MCF 10A (cell line): ENCODE measurements at regions not wholly inside any gene's neighbourhood (a gene's known extent, or its start where the extent isn't known, plus 50 kb on each side); places are given as distances from the start of the nearest gene placed in this dataset.

Experiments used
- BruUV-seq: library from RNA; stranded (reverse); fragments of 400-500 nt; replicated peaks from 2 replicates; lab custom pipeline; 2021; lab: Mats Ljungman, UMichigan
- CTCF ChIA-PET: fragments of 300-600 bp; sonication (Branson Sonifier 250); formaldehyde crosslinking; extraction: SDS; loops from one replicate; lab custom pipeline; 2021; ENCODE audit warnings: antibody characterized with exemption, inconsistent platforms; lab: Yijun Ruan, JAX
- POLR2A ChIA-PET: fragments of 300-600, 350-650 bp; sonication (Branson Sonifier 250); formaldehyde crosslinking; extraction: SDS; loops from one replicate; lab custom pipeline; 2020; ENCODE audit warnings: antibody characterized with exemption, inconsistent platforms; lab: Yijun Ruan, JAX
- DNase-seq: peaks from one replicate; pipeline ENCODE4 v3.0.0-alpha.2; 2018; ENCODE audit not compliant: unreplicated experiment
- H3K27ac Mint-ChIP-seq: one replicate; pipeline ENCODE4 v1.8.0; 2022; ENCODE audit warnings: mild to moderate bottlenecking, low read depth, mixed read lengths; ENCODE audit not compliant: unreplicated experiment
- H3K27me3 Mint-ChIP-seq: one replicate; pipeline ENCODE4 v1.8.0; 2022; ENCODE audit warnings: mixed read lengths; ENCODE audit not compliant: insufficient read depth, unreplicated experiment
- H3K36me3 Mint-ChIP-seq: one replicate; pipeline ENCODE4 v1.8.0; 2022; ENCODE audit warnings: mild to moderate bottlenecking, moderate library complexity, mixed read lengths; ENCODE audit not compliant: insufficient read depth, unreplicated experiment
- H3K4me1 Mint-ChIP-seq: one replicate; pipeline ENCODE4 v1.8.0; 2022; ENCODE audit warnings: mixed read lengths; ENCODE audit not compliant: insufficient read depth, unreplicated experiment
- H3K4me3 Mint-ChIP-seq: one replicate; pipeline ENCODE4 v1.8.0; 2022; ENCODE audit warnings: mild to moderate bottlenecking, moderate library complexity, mixed read lengths; ENCODE audit not compliant: unreplicated experiment
- H3K9me3 Mint-ChIP-seq: one replicate; pipeline ENCODE4 v1.8.0; 2022; ENCODE audit warnings: mixed read lengths; ENCODE audit not compliant: unreplicated experiment
- CTCF ChIP-seq: fragments of 200-600 bp; IDR thresholded peaks from one replicate; pipeline ENCODE4 v1.8.0; 2022; ENCODE audit warnings: antibody characterized with exemption, mild to moderate bottlenecking; ENCODE audit not compliant: unreplicated experiment
- intact Hi-C: fragments of 100-400 bp; cut with micrococcal nuclease; formaldehyde crosslinking; loops from 2 replicates; pipeline ENCODE4 v1.14.1; 2022

DNA sequence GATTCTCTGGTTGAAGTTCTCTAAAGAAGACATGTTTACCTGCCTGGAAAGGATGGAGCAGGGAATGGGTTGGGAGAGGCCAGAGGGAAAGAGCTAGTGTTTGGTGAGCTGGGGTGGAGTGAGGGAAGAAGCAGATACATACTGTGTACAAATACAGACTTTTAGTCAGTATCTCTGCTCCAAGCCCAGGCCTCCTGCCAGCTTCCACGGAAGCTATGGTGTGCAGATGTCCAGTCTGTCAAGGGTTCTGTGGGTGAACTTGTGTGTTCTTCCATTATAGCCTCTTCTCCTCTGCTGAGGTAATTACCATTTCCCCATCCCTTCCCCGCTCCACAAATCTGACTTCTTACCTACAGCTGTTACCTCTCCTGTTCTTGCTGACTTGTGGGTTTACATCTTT lies 208.6 kb downstream of the HRH4 start:
- Mint-ChIP-seq H3K4me3 (no peak overlapping the region), H3K9me3 (no peaks in the 10 kb centered on the region), H3K4me1 (no peaks in the 10 kb centered on the region), H3K27ac (no peak overlapping the region), H3K36me3 (no peaks in the 10 kb centered on the region), H3K27me3 (peaks cover 49% of the 10 kb centered on the region)
- intact Hi-C loops = no loop called here
- POLR2A ChIA-PET = interaction anchor here (0.6 kb wide), 1 partner anchor 810 kb away, joined by 3 read pairs; no protein-coding TSS in a partner anchor
- no TSS peak for BruUV-seq
- CTCF ChIA-PET = interaction anchor here (0.6 kb wide), 1 partner anchor 77 kb away, joined by 3 read pairs; no protein-coding TSS in a partner anchor
- TF ChIP-seq CTCF = no peak
- no peak for DNase-seq

DNA sequence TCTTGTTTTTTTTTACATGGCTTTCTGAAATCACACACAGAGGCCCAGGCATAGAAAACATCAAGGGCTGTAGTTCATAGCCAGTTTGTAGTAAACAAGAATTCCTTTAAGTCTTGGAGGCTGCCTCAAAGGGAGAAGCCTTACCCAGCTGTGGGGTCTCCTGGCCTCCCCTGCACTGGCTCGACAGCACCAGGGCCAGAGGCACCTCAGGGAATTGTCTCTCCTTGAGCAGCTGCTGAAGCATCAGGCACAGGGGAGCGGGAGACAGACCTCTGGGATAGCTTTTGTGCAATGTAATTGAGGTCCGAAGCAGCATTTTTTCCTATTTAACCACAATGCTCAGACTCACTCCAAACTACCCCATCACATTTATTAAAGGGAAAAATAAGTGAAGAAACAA lies 209.1 kb downstream of the HRH4 start:
- no peak for TF ChIP-seq CTCF
- Mint-ChIP-seq H3K27ac (no peak overlapping the region), H3K4me3 (no peak overlapping the region), H3K9me3 (no peaks in the 10 kb centered on the region), H3K4me1 (no peaks in the 10 kb centered on the region), H3K36me3 (no peaks in the 10 kb centered on the region), H3K27me3 (peaks cover 44% of the 10 kb centered on the region)
- intact Hi-C loops = no loop called here
- ChIA-PET CTCF (interaction anchor here (0.6 kb wide), 1 partner anchor 16 kb away, joined by 3 read pairs; no protein-coding TSS in a partner anchor), POLR2A (interaction anchor here (0.6 kb wide), 1 partner anchor 809 kb away, joined by 3 read pairs; no protein-coding TSS in a partner anchor)
- no peak for DNase-seq
- no TSS peak for BruUV-seq

DNA sequence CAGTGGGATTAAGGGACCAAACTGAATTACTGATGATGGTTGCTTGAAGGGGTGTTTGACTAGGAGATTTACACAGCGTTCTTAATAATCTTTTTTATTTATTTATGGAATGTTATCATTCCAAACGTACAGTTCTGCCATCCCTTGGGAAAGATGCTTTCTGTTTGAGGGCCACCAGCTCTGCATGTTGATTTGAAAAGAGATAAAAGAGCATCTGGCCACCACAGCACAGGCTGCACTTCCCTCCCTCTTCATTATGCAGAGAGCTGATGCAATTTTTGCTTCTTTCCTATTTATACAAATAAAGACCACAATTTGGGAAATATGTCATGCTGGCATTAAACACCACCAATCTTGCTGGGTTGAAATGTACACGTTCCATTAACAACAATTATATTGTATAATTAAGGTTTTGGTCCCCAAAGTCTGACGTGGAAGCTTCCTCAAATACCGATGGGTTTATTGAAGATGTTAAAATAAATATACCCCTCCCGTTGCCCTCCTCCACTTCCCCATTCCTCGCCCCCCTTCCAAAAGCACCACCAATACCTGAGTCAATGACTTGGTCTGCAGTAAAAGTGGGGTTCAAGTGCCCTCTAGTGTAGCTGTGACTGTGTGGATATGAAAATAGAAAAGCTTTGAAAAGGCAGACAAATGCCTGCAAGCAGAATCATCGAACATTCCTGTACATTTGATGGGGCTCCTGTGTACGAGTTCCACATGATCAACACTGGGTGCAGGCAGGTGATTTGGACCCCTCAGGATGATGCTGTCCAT lies 211.9 kb downstream of the HRH4 start:
- no peaks in the 10 kb centered on the region for H3K36me3 Mint-ChIP-seq
- no TSS peak for BruUV-seq
- H3K4me3 Mint-ChIP-seq = no peak overlapping the region
- no peak overlapping the region for H3K27ac Mint-ChIP-seq
- POLR2A ChIA-PET = no interaction called here
- H3K27me3 Mint-ChIP-seq = peaks cover 28% of the 10 kb centered on the region
- CTCF ChIA-PET = interaction anchor here (1.1 kb wide), 2 partner anchors 15 to 77 kb away, joined by 3 read pairs; no protein-coding TSS in a partner anchor
- DNase-seq = no peak
- intact Hi-C loops = loop anchor here (5.0 kb wide), 1 partner anchor 130 kb away; no protein-coding TSS in a partner anchor
- no peaks in the 10 kb centered on the region for H3K9me3 Mint-ChIP-seq
- TF ChIP-seq CTCF = no peak
- no peaks in the 10 kb centered on the region for H3K4me1 Mint-ChIP-seq

DNA sequence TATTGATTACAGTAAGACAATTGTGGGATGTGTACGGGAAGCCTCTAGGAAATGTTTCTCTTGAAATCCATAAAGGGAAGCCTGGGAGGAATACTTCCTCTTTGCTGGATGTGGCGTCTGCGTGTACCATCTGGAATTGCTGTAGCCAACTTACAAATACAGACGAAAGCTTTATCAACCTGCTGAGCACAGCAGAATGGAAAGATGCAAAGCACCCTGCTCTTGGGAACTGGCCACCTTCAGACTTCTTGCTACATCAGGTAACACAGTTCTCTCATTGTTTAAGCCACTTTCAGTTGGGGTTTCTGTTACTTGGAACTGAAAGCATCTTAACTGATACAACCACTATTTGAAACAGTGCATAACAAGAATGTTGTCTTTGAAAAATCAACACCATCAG lies 213.8 kb downstream of the HRH4 start:
- no TSS peak for BruUV-seq
- intact Hi-C loops = loop anchor here (5.0 kb wide), 1 partner anchor 132 kb away; no protein-coding TSS in a partner anchor
- Mint-ChIP-seq H3K27me3 (peaks cover 21% of the 10 kb centered on the region), H3K9me3 (no peaks in the 10 kb centered on the region), H3K4me1 (no peaks in the 10 kb centered on the region), H3K36me3 (no peaks in the 10 kb centered on the region), H3K4me3 (no peak overlapping the region), H3K27ac (no peak overlapping the region)
- ChIA-PET POLR2A (no interaction called here), CTCF (no interaction called here)
- TF ChIP-seq CTCF = no peak
- DNase-seq = no peak
